ENCODE measurements at regions not wholly inside any gene's neighbourhood (a gene's known extent, or its start where the extent isn't known, plus 50 kb on each side); places are given as distances from the start of the nearest gene placed in this dataset.

- H3K27ac ChIP-seq = no peak overlapping the region
- TF ChIP-seq, protein P1, sequence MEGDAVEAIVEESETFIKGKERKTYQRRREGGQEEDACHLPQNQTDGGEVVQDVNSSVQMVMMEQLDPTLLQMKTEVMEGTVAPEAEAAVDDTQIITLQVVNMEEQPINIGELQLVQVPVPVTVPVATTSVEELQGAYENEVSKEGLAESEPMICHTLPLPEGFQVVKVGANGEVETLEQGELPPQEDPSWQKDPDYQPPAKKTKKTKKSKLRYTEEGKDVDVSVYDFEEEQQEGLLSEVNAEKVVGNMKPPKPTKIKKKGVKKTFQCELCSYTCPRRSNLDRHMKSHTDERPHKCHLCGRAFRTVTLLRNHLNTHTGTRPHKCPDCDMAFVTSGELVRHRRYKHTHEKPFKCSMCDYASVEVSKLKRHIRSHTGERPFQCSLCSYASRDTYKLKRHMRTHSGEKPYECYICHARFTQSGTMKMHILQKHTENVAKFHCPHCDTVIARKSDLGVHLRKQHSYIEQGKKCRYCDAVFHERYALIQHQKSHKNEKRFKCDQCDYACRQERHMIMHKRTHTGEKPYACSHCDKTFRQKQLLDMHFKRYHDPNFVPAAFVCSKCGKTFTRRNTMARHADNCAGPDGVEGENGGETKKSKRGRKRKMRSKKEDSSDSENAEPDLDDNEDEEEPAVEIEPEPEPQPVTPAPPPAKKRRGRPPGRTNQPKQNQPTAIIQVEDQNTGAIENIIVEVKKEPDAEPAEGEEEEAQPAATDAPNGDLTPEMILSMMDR (conservative IDR thresholded peaks at IDR 0.05) = no peak
These were observed 136.7 kb upstream of the PCDH18 start for GRCh38 chr4:137668885-137669545.

DNA sequence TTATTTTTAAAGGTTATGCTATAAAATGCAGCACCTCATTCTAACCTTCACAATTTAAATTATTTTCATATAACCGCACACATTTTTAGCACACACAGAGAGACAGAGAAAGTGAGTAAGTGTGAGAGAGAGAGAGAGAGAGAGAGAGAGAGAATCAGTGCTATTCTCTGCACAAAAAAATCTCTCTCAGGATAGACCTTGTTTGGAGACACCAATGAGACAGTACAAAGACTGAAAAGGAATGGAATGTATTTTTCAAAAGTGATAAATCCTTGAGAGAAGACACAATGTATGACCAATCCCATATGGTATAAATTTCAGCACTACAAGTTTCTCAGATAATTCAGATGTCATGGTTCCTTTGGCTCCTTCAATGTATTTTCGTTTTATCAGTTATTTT lies 132.1 kb upstream of the PCDH18 start:
- H3K27ac ChIP-seq = peak overlapping the region; percentile 40
- TF ChIP-seq, protein P1 (conservative IDR thresholded peaks at IDR 0.05) = no peak

- H3K27ac ChIP-seq = peak overlapping the region; percentile 40
- TF ChIP-seq, protein P1 (conservative IDR thresholded peaks at IDR 0.05) = no peak
These were observed 131.7 kb upstream of the PCDH18 start for GRCh38 chr4:137664046-137664387.

DNA sequence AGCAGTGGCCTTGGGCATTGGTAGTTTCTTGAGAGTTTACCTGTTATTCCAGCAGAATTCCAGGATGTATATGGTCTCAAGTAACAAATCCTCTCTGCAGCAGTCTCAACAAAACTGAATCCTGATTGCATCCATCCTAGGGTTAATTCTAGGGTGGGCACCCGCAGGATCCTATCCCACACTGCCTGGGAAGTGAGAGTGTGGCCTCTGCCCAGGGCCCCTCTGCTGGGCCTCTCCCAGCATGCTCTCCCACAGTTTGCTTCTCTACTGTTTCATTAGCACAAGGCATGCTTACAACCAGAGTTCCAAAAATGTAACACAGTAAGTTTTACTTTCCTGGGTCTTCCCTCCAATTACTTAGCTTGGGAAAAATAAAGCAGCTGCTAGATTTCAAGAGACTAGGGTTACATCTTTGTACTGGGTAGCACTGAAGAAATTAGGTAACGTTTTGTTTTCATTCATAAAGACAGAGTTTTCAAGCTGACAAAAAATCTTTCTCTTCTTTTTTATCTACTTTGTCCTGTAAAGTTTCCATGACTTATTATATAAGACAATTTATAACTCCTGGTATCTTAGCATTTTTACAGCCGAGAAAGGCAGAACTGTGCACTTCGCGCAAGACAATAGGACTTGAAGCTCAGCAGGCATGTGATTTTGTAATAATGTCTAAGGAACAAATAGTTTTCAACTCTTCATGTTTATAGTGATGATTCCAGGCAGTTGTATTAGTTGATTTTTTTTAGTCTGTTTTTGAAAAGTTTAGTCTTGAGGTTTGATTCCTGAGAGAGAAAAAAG lies 131.2 kb upstream of the PCDH18 start:
- peak overlapping the region; percentile 40 for H3K27ac ChIP-seq
- TF ChIP-seq, protein P1 (conservative IDR thresholded peaks at IDR 0.05) = no peak

- no peak overlapping the region for H3K27ac ChIP-seq
- TF ChIP-seq, protein P1 (conservative IDR thresholded peaks at IDR 0.05) = no peak
These were observed 129.4 kb upstream of the PCDH18 start for GRCh38 chr4:137661693-137662092.

GRCh38 chr4:137660211-137660610 lies 127.9 kb upstream of the PCDH18 start:
- TF ChIP-seq, protein P1 (conservative IDR thresholded peaks at IDR 0.05) = no peak
- H3K27ac ChIP-seq = no peak overlapping the region

GRCh38 chr4:137659431-137659830 lies 127.1 kb upstream of the PCDH18 start:
- no peak overlapping the region for H3K27ac ChIP-seq
- TF ChIP-seq, protein P1 (conservative IDR thresholded peaks at IDR 0.05) = no peak
